Kidney epithelial cell (primary cell): ENCODE measurements at regions not wholly inside any gene's neighbourhood (a gene's known extent, or its start where the extent isn't known, plus 50 kb on each side); places are given as distances from the start of the nearest gene placed in this dataset.
"Not testable (repeated sequence)": the region's sequence is repeated elsewhere in the genome, so short reads cannot be mapped to it uniquely, and the experiment has no call there.

ENCODE experiments used
- DNase-seq: peaks from one replicate; pipeline ENCODE4 v3.0.0-alpha.2; 2010; ENCODE audit warnings: low read depth
- H3K27me3 ChIP-seq: 2 replicates; pipeline ENCODE4 v1.6.0; 2011; ENCODE audit warnings: low read length; ENCODE audit not compliant: control insufficient read depth, insufficient read depth
- H3K36me3 ChIP-seq: 2 replicates; pipeline ENCODE4 v1.5.1; 2011; ENCODE audit warnings: low read length; ENCODE audit not compliant: control insufficient read depth, insufficient read depth
- H3K4me3 ChIP-seq: 2 replicates; pipeline ENCODE4 v1.5.1; 2011; ENCODE audit warnings: low read depth, mild to moderate bottlenecking, control low read depth, low read length
- CTCF ChIP-seq: IDR thresholded peaks from 2 replicates; pipeline ENCODE4 v1.5.1; 2011; ENCODE audit warnings: mild to moderate bottlenecking, moderate library complexity, low read length, control low read depth, inconsistent platforms; ENCODE audit not compliant: insufficient read depth, poor library complexity, severe bottlenecking

DNA sequence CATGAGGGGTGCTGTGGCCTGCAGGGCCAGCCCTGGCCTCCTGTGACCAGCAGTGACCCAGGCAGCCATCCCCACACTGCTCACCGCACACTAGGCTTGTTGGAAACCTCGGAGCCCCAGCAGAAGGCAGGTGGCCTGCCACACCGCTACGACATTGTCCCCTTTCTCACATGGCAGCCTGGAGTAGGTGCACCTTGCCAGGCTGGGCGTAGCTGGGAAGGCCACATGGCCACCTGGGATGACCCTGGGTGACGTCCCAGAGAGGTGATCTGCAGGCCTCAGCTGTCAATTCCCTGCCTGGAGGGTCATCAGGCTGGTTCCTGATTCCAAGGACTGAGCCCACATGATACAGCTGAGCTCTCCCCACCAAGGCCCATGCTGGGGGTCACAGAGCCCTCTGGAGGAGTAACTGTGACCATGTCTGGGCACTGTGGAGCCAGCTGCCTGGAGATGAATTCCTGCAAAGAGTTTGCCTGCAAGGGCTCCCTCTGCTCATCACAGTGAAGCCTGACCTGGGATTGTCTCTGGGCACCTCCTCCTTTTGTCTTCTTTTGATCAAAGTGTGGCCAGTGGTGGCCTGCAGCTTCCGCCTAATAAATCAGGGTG lies 119.6 kb upstream of the OTOS start:
- H3K4me3 ChIP-seq = no peak overlapping the region
- no peak for DNase-seq
- no peaks in the 10 kb centered on the region for H3K36me3 ChIP-seq
- H3K27me3 ChIP-seq = no peaks in the 10 kb centered on the region
- TF ChIP-seq CTCF = no peak

DNA sequence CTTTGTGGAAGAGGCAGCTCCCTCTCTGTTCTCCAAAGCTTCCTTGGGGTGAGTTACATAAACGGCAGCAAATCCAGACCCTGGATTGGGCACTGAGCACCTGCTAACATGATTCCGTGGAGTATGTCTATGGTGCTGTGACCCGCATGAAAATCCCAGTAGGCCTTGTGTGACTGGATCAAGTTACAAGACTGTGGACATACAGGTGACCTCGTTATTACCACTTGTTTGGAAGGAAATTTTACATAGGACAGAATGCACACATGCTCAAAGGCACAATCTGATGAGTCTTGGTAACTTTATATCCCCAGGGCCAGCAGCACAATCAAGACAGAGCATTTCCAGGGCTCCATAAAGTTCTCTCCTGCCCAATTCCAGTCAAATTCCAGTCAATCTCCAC lies 120.2 kb upstream of the OTOS start:
- H3K27me3 ChIP-seq = no peaks in the 10 kb centered on the region
- no peaks in the 10 kb centered on the region for H3K36me3 ChIP-seq
- no peak overlapping the region for H3K4me3 ChIP-seq
- no peak for TF ChIP-seq CTCF
- DNase-seq = no peak

- H3K36me3 ChIP-seq, DNase-seq, H3K27me3 ChIP-seq, H3K4me3 ChIP-seq: not testable (repeated sequence)
Measured at GRCh38 chr2:240262578-240262977, 122.1 kb upstream of the OTOS start.

- Histone ChIP-seq H3K27me3 (no peaks in the 10 kb centered on the region), H3K36me3 (no peaks in the 10 kb centered on the region), H3K4me3 (no peak overlapping the region)
- DNase-seq = no peak
- TF ChIP-seq CTCF = no peak
Measured at GRCh38 chr2:240269380-240269779, 128.9 kb upstream of the OTOS start.

- no peaks in the 10 kb centered on the region for H3K36me3 ChIP-seq
- no peaks in the 10 kb centered on the region for H3K27me3 ChIP-seq
- no peak overlapping the region for H3K4me3 ChIP-seq
- no peak for DNase-seq
- no peak for TF ChIP-seq CTCF
Measured at GRCh38 chr2:240269886-240270285, 129.4 kb upstream of the OTOS start.

DNA sequence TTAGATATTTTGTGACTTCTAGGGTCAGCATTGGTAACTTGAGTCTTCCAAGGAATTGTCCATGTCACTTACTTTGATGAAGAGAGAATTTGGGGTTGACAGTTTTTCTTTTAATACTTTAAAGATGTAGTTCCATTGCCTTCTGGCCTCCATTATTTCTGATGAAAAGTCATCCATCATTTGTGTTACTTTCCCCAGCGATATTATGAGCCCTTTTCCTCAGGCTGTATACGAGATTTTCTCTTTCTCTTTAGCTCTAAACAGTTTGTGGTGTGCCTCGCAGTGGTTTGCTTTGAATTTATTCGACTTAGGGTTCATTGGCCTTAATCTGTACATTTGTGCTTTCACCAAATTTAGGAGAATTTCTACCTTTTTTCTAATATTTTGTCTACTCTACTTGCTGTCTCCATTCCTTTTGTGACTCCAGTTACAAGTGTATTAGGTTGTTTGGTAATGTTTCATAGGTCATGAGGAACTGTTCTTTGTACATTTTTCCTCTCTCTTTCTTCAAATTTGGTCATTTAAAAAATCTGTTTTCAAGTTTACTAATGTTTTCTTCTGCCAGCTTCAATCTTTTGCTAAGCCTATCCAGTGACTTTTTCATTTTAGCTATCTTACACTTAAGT lies 131.4 kb upstream of the OTOS start:
- no peak for DNase-seq
- H3K27me3 ChIP-seq = no peaks in the 10 kb centered on the region
- no peaks in the 10 kb centered on the region for H3K36me3 ChIP-seq
- TF ChIP-seq CTCF = no peak
- H3K4me3 ChIP-seq = no peak overlapping the region
